ENCODE measurements at regions not wholly inside any gene's neighbourhood (a gene's known extent, or its start where the extent isn't known, plus 50 kb on each side); places are given as distances from the start of the nearest gene placed in this dataset.

DNA sequence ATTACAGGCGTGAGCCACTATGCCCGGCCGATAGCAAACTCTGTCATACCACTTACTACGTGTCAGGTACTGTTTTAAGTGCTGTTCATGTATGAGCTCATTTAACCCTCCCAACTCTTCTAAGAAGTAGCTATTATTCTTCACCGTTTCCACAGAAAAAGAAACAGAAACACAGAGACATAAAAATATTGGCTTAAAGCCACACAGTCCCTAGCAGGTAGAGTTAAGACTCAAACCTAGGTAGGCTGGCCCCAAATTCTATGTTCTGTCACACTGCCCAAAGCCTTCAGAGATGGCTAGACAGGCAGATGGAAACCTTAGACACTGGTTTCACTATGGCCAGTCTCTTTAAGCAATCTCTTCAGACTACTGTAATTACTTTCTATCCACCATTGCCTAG is 149.8 kb upstream of the KCNMB2 start:
- DNase-seq (ENCODE audit: insufficient read length, low spot score) (no peak), FAIRE-seq (no peak)
- TF ChIP-seq PAX5 (IDR thresholded peaks at IDR 0.05; ENCODE audit: insufficient read depth, low read length, severe bottlenecking) (no peak), POLR2AphosphoS5 (IDR thresholded peaks at IDR 0.05; ENCODE audit: low read depth, low read length) (no peak), POU2F2 (IDR thresholded peaks at IDR 0.05; ENCODE audit: low read depth, low read length) (no peak), SPI1 (IDR thresholded peaks at IDR 0.05; ENCODE audit: low read depth, low read length) (no peak), POLR2A (IDR thresholded peaks at IDR 0.05; ENCODE audit: low read depth, low read length) (no peak), TAF1 (IDR thresholded peaks at IDR 0.05; ENCODE audit: low read depth, low read length) (no peak)

DNA sequence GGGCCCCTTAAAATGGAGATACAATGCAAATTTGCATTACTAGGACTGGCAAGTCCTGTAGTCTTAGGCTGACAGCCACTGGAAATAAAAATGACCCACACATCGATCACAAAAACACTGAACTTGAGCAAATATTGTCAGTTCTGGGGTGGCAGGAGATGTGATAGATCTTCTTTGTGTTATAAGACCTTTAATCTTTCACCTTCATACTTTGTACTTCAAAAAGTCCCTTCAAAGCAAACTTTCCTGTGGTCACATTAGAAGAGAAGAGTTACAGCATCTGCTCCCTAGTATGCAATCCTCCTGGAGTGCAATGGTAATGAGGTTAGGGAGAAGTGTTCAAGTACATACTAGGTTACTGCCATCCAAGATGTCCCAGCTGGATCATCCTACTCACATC is 149.4 kb upstream of the KCNMB2 start:
- no peak for FAIRE-seq
- TF ChIP-seq POLR2A (IDR thresholded peaks at IDR 0.05; ENCODE audit: low read depth, low read length): no peak
- no peak for DNase-seq (ENCODE audit: insufficient read length, low spot score)

DNA sequence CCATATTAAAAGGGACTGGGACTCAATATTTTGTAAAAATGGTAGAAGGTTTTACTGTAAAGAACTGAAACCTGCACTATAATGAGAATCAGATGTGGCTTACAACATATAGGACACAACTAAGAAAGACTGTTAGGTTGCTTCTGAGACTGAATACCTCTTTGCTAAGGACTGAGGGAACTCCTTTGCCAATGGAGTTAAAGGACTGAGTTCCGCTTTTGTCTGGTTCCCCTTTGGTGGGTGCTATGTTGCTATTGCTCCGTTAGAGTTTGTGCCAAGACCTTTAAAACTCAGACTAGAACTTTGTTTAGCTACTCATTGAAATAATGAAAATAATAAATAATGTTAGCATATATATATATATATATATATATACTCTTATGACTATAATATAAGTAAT is 147.8 kb upstream of the KCNMB2 start:
- DNase-seq (ENCODE audit: insufficient read length, low spot score): no peak
- FAIRE-seq: no peak
- no peak for TF ChIP-seq POLR2AphosphoS5 (IDR thresholded peaks at IDR 0.05; ENCODE audit: low read depth, low read length)
- TF ChIP-seq PAX5 (IDR thresholded peaks at IDR 0.05; ENCODE audit: insufficient read depth, low read length, severe bottlenecking): no peak
- TF ChIP-seq SPI1 (IDR thresholded peaks at IDR 0.05; ENCODE audit: low read depth, low read length): no peak
- TF ChIP-seq POU2F2 (IDR thresholded peaks at IDR 0.05; ENCODE audit: low read depth, low read length): no peak
- no peak for TF ChIP-seq TAF1 (IDR thresholded peaks at IDR 0.05; ENCODE audit: low read depth, low read length)
- TF ChIP-seq POLR2A (IDR thresholded peaks at IDR 0.05; ENCODE audit: low read depth, low read length): no peak

DNA sequence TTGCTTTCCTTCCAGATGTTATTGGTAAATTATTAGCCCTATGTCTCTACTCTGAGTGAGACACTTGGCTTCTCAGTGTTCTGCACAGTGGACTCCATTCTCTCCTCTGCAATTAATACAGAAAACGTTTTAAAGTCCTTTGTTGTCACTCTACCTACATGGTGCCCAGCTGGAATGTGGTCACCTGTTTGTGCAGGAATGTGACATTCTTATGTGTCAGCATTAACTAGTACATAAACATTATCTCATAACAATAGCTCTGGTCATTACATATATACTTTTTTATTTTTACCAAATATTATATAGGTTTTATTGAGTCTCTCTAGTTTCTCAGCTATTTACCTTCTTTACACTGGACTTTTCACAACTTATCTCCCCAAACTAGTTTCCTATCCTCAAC is 147.0 kb upstream of the KCNMB2 start:
- no peak for TF ChIP-seq PAX5 (IDR thresholded peaks at IDR 0.05; ENCODE audit: insufficient read depth, low read length, severe bottlenecking)
- TF ChIP-seq POLR2A (IDR thresholded peaks at IDR 0.05; ENCODE audit: low read depth, low read length): no peak
- no peak for TF ChIP-seq SPI1 (IDR thresholded peaks at IDR 0.05; ENCODE audit: low read depth, low read length)
- no peak for TF ChIP-seq POLR2AphosphoS5 (IDR thresholded peaks at IDR 0.05; ENCODE audit: low read depth, low read length)
- TF ChIP-seq TAF1 (IDR thresholded peaks at IDR 0.05; ENCODE audit: low read depth, low read length): no peak
- no peak for TF ChIP-seq POU2F2 (IDR thresholded peaks at IDR 0.05; ENCODE audit: low read depth, low read length)
- DNase-seq (ENCODE audit: insufficient read length, low spot score): no peak
- no peak for FAIRE-seq

DNA sequence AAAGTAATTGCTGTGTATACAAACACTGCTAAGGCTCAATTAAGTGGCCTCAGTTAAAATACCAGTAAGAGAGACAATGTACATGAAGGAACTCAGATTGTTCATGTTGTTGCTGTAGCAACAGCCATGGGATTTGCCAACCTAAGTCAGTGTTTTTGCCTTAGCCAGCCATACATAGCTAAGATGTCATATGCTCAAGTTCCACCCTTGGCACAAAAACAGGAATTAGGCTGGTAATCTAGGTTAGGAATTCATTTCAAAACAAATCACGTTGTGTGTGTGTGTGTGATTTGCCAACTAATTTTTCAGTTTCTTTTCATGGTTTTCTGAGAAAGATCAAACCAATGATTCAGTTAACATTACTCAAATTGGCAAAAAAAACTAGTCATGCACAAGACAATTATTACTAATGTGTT is 143.7 kb upstream of the KCNMB2 start:
- TF ChIP-seq PAX5 (IDR thresholded peaks at IDR 0.05; ENCODE audit: insufficient read depth, low read length, severe bottlenecking) (no peak), POU2F2 (IDR thresholded peaks at IDR 0.05; ENCODE audit: low read depth, low read length) (no peak)
- FAIRE-seq (no peak), DNase-seq (ENCODE audit: insufficient read length, low spot score) (no peak)

DNA sequence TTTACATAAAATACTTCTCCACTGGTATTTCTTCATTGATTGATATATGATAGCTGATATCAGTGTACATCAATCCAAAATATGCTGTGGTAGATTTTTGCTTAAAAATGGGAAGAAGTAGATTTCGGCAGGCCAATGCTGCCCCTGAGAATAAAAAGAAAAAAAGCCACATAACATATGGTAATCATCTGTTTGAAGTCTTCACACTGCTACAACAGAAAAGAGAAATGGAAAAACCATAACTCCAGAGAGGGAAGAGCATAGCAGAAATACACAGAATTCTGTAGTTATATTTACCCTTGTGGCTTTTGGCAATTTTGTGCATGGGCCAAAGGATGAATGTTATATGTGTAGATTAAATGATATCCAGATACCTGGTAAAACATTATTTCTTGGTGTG is 143.1 kb upstream of the KCNMB2 start:
- FAIRE-seq (no peak), DNase-seq (ENCODE audit: insufficient read length, low spot score) (no peak)
- no peak for TF ChIP-seq POLR2A (IDR thresholded peaks at IDR 0.05; ENCODE audit: low read depth, low read length)
- no peak for TF ChIP-seq POLR2AphosphoS5 (IDR thresholded peaks at IDR 0.05; ENCODE audit: low read depth, low read length)

DNA sequence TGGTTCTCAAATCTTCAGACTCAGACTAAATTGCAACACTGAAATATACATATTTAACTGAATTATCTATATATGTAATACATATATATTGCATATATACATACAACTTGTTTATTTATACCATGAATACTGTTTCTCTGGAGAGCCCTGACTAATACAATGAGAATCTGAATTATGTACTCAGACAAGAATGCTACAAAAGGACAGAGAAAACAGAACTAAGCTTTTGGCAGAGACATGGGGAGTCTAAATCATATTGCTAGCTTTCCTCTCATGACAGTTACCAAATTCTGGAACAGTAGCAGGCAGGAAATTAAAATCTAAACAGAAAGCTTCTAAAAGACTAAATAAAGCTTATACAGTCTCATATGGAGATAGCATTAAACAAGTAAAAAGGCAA is 142.4 kb upstream of the KCNMB2 start:
- FAIRE-seq: no peak
- no peak for DNase-seq (ENCODE audit: insufficient read length, low spot score)
- TF ChIP-seq POLR2A (IDR thresholded peaks at IDR 0.05; ENCODE audit: low read depth, low read length) (no peak), POLR2AphosphoS5 (IDR thresholded peaks at IDR 0.05; ENCODE audit: low read depth, low read length) (no peak), SPI1 (IDR thresholded peaks at IDR 0.05; ENCODE audit: low read depth, low read length) (no peak), POU2F2 (IDR thresholded peaks at IDR 0.05; ENCODE audit: low read depth, low read length) (no peak)

DNA sequence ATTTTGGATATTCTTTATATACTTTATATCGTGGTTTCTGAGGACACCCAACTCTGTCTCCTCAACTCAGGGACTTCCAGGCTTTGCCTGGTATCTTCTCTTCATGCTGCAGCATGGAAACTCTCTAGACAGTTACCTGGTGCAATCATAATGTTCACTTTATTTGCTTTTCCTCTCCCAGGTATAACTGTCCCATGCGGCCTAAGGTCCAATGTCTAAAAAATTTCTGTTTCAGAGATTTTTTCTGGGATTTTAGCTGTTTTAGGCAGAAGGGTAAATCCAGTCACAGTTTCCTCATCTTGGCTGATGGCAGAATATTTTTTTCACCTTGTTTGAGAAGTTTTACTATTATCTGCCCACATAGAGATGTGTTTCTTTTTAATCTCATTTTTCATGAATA is 139.9 kb upstream of the KCNMB2 start:
- FAIRE-seq: no peak
- DNase-seq (ENCODE audit: insufficient read length, low spot score): no peak
- TF ChIP-seq SPI1 (IDR thresholded peaks at IDR 0.05; ENCODE audit: low read depth, low read length) (no peak), PAX5 (IDR thresholded peaks at IDR 0.05; ENCODE audit: insufficient read depth, low read length, severe bottlenecking) (no peak), POLR2AphosphoS5 (IDR thresholded peaks at IDR 0.05; ENCODE audit: low read depth, low read length) (no peak), TAF1 (IDR thresholded peaks at IDR 0.05; ENCODE audit: low read depth, low read length) (no peak), POLR2A (IDR thresholded peaks at IDR 0.05; ENCODE audit: low read depth, low read length) (no peak), POU2F2 (IDR thresholded peaks at IDR 0.05; ENCODE audit: low read depth, low read length) (no peak)

DNA sequence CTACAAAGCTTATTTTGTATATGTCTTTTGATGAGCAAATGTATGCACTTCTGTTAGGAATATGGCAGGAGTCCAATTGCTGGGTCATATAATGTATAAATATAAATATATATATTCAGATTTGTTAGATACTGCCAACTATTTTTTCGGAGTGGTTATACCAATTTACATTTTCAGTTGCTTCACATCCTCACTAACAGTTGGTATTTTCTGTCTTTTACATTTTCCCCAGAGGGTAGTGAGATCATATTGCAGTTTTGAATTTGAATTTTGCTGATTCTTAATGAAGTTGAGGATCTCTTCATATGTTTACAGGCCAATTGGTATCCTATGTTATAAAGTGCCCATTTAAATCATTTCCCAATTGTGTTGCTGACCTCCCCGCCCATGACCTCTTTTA is 139.0 kb upstream of the KCNMB2 start:
- DNase-seq (ENCODE audit: insufficient read length, low spot score) (no peak), FAIRE-seq (no peak)

DNA sequence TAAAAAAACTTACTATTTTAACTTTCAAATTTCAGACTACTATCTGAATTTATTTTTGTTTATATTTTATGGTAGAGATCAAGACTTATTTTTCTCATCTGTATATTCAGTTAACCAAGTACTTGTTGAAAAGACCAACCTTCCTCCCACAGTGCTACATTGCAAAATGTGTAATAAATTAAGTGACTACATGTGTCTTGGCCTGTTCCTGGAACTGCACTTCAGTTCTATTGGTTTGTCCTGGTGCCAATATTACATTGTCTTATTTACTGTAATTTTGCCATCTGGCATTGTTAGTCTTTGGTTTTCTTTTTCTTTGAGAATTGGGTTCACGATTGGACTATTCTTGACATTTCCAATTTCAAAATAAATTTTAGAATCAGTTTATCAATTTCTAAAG is 138.4 kb upstream of the KCNMB2 start:
- no peak for FAIRE-seq
- DNase-seq (ENCODE audit: insufficient read length, low spot score): no peak
- TF ChIP-seq POLR2A (IDR thresholded peaks at IDR 0.05; ENCODE audit: low read depth, low read length): no peak
- no peak for TF ChIP-seq TAF1 (IDR thresholded peaks at IDR 0.05; ENCODE audit: low read depth, low read length)
- TF ChIP-seq PAX5 (IDR thresholded peaks at IDR 0.05; ENCODE audit: insufficient read depth, low read length, severe bottlenecking): no peak
- TF ChIP-seq SPI1 (IDR thresholded peaks at IDR 0.05; ENCODE audit: low read depth, low read length): no peak

More for the DNA sequence above, 139.0 kb upstream of the KCNMB2 start:
- TF ChIP-seq POLR2A (IDR thresholded peaks at IDR 0.05; ENCODE audit: low read depth, low read length): no peak
- no peak for TF ChIP-seq TAF1 (IDR thresholded peaks at IDR 0.05; ENCODE audit: low read depth, low read length)
- TF ChIP-seq PAX5 (IDR thresholded peaks at IDR 0.05; ENCODE audit: insufficient read depth, low read length, severe bottlenecking): no peak
- TF ChIP-seq POU2F2 (IDR thresholded peaks at IDR 0.05; ENCODE audit: low read depth, low read length): no peak
- TF ChIP-seq POLR2AphosphoS5 (IDR thresholded peaks at IDR 0.05; ENCODE audit: low read depth, low read length): no peak
- no peak for TF ChIP-seq SPI1 (IDR thresholded peaks at IDR 0.05; ENCODE audit: low read depth, low read length)

DNA sequence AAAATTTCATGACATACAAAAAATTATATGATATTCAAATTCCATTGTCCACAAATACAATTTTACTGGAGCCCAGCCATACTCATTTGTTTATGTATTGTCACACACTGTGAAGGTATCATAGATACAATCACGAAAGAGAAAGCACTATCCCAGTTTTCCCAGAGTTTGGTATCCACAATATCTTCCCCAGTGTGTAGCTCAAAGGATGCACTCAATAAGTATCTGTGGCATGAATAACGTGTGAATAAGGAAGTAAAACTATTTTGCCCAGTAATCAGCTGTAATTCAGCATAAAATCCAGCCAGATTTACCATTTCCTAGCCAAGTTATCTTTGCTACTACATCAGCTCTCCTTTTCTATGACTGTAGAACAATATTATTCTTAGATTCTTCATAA is 131.3 kb upstream of the KCNMB2 start:
- FAIRE-seq (no peak), DNase-seq (ENCODE audit: insufficient read length, low spot score) (no peak)
- TF ChIP-seq POLR2A (IDR thresholded peaks at IDR 0.05; ENCODE audit: low read depth, low read length) (no peak), POLR2AphosphoS5 (IDR thresholded peaks at IDR 0.05; ENCODE audit: low read depth, low read length) (no peak), SPI1 (IDR thresholded peaks at IDR 0.05; ENCODE audit: low read depth, low read length) (no peak), PAX5 (IDR thresholded peaks at IDR 0.05; ENCODE audit: insufficient read depth, low read length, severe bottlenecking) (no peak), POU2F2 (IDR thresholded peaks at IDR 0.05; ENCODE audit: low read depth, low read length) (no peak), TAF1 (IDR thresholded peaks at IDR 0.05; ENCODE audit: low read depth, low read length) (no peak)

Measured in GM12891 (cell line).